H1 (cell line): ENCODE measurements at regions not wholly inside any gene's neighbourhood (a gene's known extent, or its start where the extent isn't known, plus 50 kb on each side); places are given as distances from the start of the nearest gene placed in this dataset.

Experiments
- CTCF ChIA-PET: fragments of 300-600 bp; sonication (Branson Sonifier 250); formaldehyde crosslinking; loops from one replicate; lab custom pipeline; 2021; ENCODE audit not compliant: partially characterized antibody; lab: Charles Lee
- POLR2A ChIA-PET: fragments of 300-600 bp; sonication (Branson Sonifier 250); formaldehyde crosslinking; loops from one replicate; lab custom pipeline; 2021; ENCODE audit warnings: inconsistent platforms; ENCODE audit not compliant: partially characterized antibody; lab: Charles Lee
- DNase-seq, 2 experiments: peaks; one replicate each; pipeline versions ENCODE4 v3.0.0 to v3.0.0-alpha.2; 2010 to 2022; ENCODE audit warnings: low spot score in 2 of 2, low read depth in 1 of 2, mixed read lengths in 1 of 2
- FAIRE-seq: peaks from 2 replicates; lab custom pipeline; 2011; peaks lifted over from hg19 to GRCh38; lab: Jason Lieb, UNC
- H2AFZ ChIP-seq: 2 replicates; pipeline ENCODE4 v1.8.1; 2012; ENCODE audit warnings: low read length, inconsistent platforms
- H2AK5ac ChIP-seq: 2 replicates; pipeline ENCODE4 v1.6.1; 2013; ENCODE audit warnings: low read depth, low read length
- H2BK120ac ChIP-seq: replicated peaks from 2 replicates; pipeline ENCODE3; 2013; ENCODE audit warnings: low read depth, low read length, inconsistent platforms
- H2BK12ac ChIP-seq: 2 replicates; pipeline ENCODE4 v1.6.1; 2013; ENCODE audit warnings: low read depth, low read length
- H2BK15ac ChIP-seq: 2 replicates; pipeline ENCODE4 v1.6.1; 2013; ENCODE audit warnings: low read length
- H2BK20ac ChIP-seq: 2 replicates; pipeline ENCODE4 v1.6.1; 2013; ENCODE audit warnings: low read length
- H2BK5ac ChIP-seq: 2 replicates; pipeline ENCODE4 v1.6.1; 2013; ENCODE audit warnings: low read depth, low read length
- H3K14ac ChIP-seq: 2 replicates; pipeline ENCODE4 v1.6.1; 2013; ENCODE audit warnings: inconsistent platforms; ENCODE audit not compliant: insufficient read length
- H3K18ac ChIP-seq: 2 replicates; pipeline ENCODE4 v1.6.1; 2013; ENCODE audit warnings: low read length; ENCODE audit errors: extremely low read depth
- H3K23ac ChIP-seq: 2 replicates; pipeline ENCODE4 v1.6.1; 2013; ENCODE audit warnings: inconsistent platforms; ENCODE audit not compliant: insufficient read length
- H3K23me2 ChIP-seq: 2 replicates; pipeline ENCODE4 v1.6.1; 2013; ENCODE audit warnings: low read depth, low read length
- H3K27ac ChIP-seq: 2 replicates; pipeline ENCODE4 v1.6.1; 2011; ENCODE audit warnings: low read depth, low read length, inconsistent platforms
- H3K27me3 ChIP-seq, 4 experiments: replicated peaks in 1 of 4; 1 replicate in 1 of 4; 2 replicates in 3 of 4; pipeline versions ENCODE4 v1.6.1 to v1.8.1; 2011 to 2013; ENCODE audit warnings: low read length in 3 of 4, mild to moderate bottlenecking in 3 of 4, inconsistent platforms in 2 of 4, mixed read lengths in 2 of 4, moderate library complexity in 1 of 4; ENCODE audit not compliant: control insufficient read depth in 3 of 4, insufficient read depth in 3 of 4; ENCODE audit errors: extremely low read depth in 1 of 4
- H3K36me3 ChIP-seq, 4 experiments: 2 replicates each; pipeline versions ENCODE4 v1.6.1 to v1.8.1; 2011 to 2013; ENCODE audit warnings: mild to moderate bottlenecking in 4 of 4, low read length in 3 of 4, moderate library complexity in 2 of 4, control low read depth in 1 of 4, inconsistent platforms in 1 of 4; ENCODE audit not compliant: insufficient read depth in 4 of 4, control insufficient read depth in 2 of 4
- H3K4ac ChIP-seq: replicated peaks from 2 replicates; pipeline ENCODE3; 2013; ENCODE audit warnings: low read length, low read depth, mixed read lengths, inconsistent platforms; ENCODE audit not compliant: insufficient read length
- H3K4me1 ChIP-seq, 4 experiments: replicated peaks in 1 of 4; 1 replicate in 1 of 4; 2 replicates in 3 of 4; pipeline versions ENCODE4 v1.6.1 to v1.8.1; 2011 to 2013; ENCODE audit warnings: low read length in 3 of 4, inconsistent platforms in 2 of 4, mixed read lengths in 1 of 4; ENCODE audit not compliant: insufficient read depth in 4 of 4, control insufficient read depth in 3 of 4
- H3K4me2 ChIP-seq, 2 experiments: 2 replicates each; pipeline versions ENCODE4 v1.6.1 to v1.8.1; 2011 to 2013; ENCODE audit warnings: low read depth in 2 of 2, low read length in 2 of 2, control low read depth in 1 of 2, inconsistent platforms in 1 of 2, mild to moderate bottlenecking in 1 of 2; ENCODE audit not compliant: insufficient read depth in 1 of 2
- H3K4me3 ChIP-seq, 4 experiments: fragments of 200-600, 300-600 bp in 1 of 4; sonication (generic), shearing (Covaris generic), sonication (Bioruptor Twin) in 1 of 4; 2 replicates each; pipeline versions ENCODE4 v1.5.1 to v1.8.1; 2011 to 2016; ENCODE audit warnings: low read length in 4 of 4, low read depth in 3 of 4, control low read depth in 2 of 4, inconsistent platforms in 2 of 4, mild to moderate bottlenecking in 2 of 4, mixed read lengths in 1 of 4, moderate library complexity in 1 of 4; ENCODE audit not compliant: insufficient read depth in 2 of 4; ENCODE audit errors: extremely low read depth in 1 of 4
- H3K56ac ChIP-seq: replicated peaks from 2 replicates; pipeline ENCODE3; 2013; ENCODE audit warnings: low read depth, mild to moderate bottlenecking, mixed read lengths, low read length, inconsistent platforms; ENCODE audit not compliant: insufficient read length
- H3K79me1 ChIP-seq: 2 replicates; pipeline ENCODE4 v1.6.1; 2013; ENCODE audit warnings: low read depth, low read length, control low read depth
- H3K79me2 ChIP-seq, 2 experiments: 2 replicates each; pipeline versions ENCODE4 v1.6.1 to v1.8.1; 2012 to 2013; ENCODE audit warnings: low read length in 2 of 2, mild to moderate bottlenecking in 2 of 2, inconsistent platforms in 1 of 2; ENCODE audit not compliant: insufficient read depth in 2 of 2, control insufficient read depth in 1 of 2
- H3K9ac ChIP-seq, 4 experiments: replicated peaks in 1 of 4; 1 replicate in 1 of 4; 2 replicates in 3 of 4; pipeline versions ENCODE4 v1.6.1 to v1.8.1; 2011 to 2013; ENCODE audit warnings: low read depth in 3 of 4, low read length in 3 of 4, control low read depth in 2 of 4, mild to moderate bottlenecking in 2 of 4, moderate library complexity in 2 of 4, inconsistent platforms in 1 of 4; ENCODE audit errors: extremely low read depth in 1 of 4
- H3K9me3 ChIP-seq, 2 experiments: 2 replicates each; pipeline versions ENCODE4 v1.6.1 to v1.8.1; 2012 to 2013; ENCODE audit warnings: mild to moderate bottlenecking in 2 of 2, moderate library complexity in 2 of 2, control low read depth in 1 of 2, inconsistent platforms in 1 of 2, low read depth in 1 of 2, low read length in 1 of 2, mixed read lengths in 1 of 2; ENCODE audit not compliant: insufficient read depth in 2 of 2
- H4K20me1 ChIP-seq, 2 experiments: replicated peaks in 1 of 2; 2 replicates each; pipeline versions ENCODE3 to v1.8.1; 2011 to 2013; ENCODE audit warnings: inconsistent platforms in 2 of 2, low read length in 2 of 2, mild to moderate bottlenecking in 1 of 2; ENCODE audit not compliant: insufficient read depth in 2 of 2, control insufficient read depth in 1 of 2
- H4K5ac ChIP-seq: 2 replicates; pipeline ENCODE4 v1.6.1; 2013; ENCODE audit warnings: low read length, low read depth, mixed read lengths, inconsistent platforms; ENCODE audit not compliant: insufficient read length
- H4K8ac ChIP-seq: 2 replicates; pipeline ENCODE4 v1.8.0; 2013; ENCODE audit warnings: mild to moderate bottlenecking, moderate library complexity, low read length, inconsistent platforms; ENCODE audit not compliant: insufficient read depth; ENCODE audit errors: extremely low read depth
- H4K91ac ChIP-seq: replicated peaks from 2 replicates; pipeline ENCODE3; 2013; ENCODE audit warnings: low read length, mixed read lengths, inconsistent platforms; ENCODE audit not compliant: insufficient read length
- CEBPB ChIP-seq: IDR thresholded peaks from 2 replicates; pipeline ENCODE4 v1.6.1; 2012; ENCODE audit warnings: low read depth, low read length
- EGR1 ChIP-seq: IDR thresholded peaks from 2 replicates; pipeline ENCODE4 v1.6.1; 2011; ENCODE audit warnings: low read depth, low read length, borderline replicate concordance
- EZH2 ChIP-seq: fragments of 200-600 bp; sonication (generic); IDR thresholded peaks from 2 replicates; pipeline ENCODE4 v1.7.1; 2012; ENCODE audit warnings: low read depth, mild to moderate bottlenecking, moderate library complexity, low read length, inconsistent platforms; ENCODE audit not compliant: severe bottlenecking
- FOSL1 ChIP-seq: IDR thresholded peaks from 2 replicates; pipeline ENCODE4 v1.6.1; 2011; ENCODE audit warnings: mild to moderate bottlenecking, low read depth, low read length, moderate library complexity; ENCODE audit not compliant: insufficient read depth
- GABPA ChIP-seq: IDR thresholded peaks from 2 replicates; pipeline ENCODE4 v1.6.1; 2011; ENCODE audit warnings: mild to moderate bottlenecking, low read length, moderate library complexity, borderline replicate concordance; ENCODE audit not compliant: insufficient read depth
- HDAC6 ChIP-seq: IDR thresholded peaks from one replicate; pipeline ENCODE4 v1.7.1; 2012; ENCODE audit warnings: low read depth, mild to moderate bottlenecking, inconsistent platforms, low read length, moderate library complexity
- KDM1A ChIP-seq: fragments of 200-600, 300-600 bp; sonication (generic); IDR thresholded peaks from 2 replicates; pipeline ENCODE4 v1.7.1; 2016; ENCODE audit warnings: mild to moderate bottlenecking, low read length, borderline replicate concordance
- KDM4A ChIP-seq: IDR thresholded peaks from one replicate; pipeline ENCODE4 v1.7.1; 2012; ENCODE audit warnings: low read depth, mild to moderate bottlenecking, moderate library complexity, low read length, inconsistent platforms; ENCODE audit not compliant: severe bottlenecking
- PHF8 ChIP-seq: fragments of 200-600 bp; sonication (generic); conservative IDR thresholded peaks from 2 replicates; pipeline ENCODE4 v1.7.1; 2012; ENCODE audit warnings: low read depth, mild to moderate bottlenecking, inconsistent platforms, low read length, moderate library complexity
- POLR2A ChIP-seq, 2 experiments: IDR thresholded peaks; 1 replicate in 1 of 2; 2 replicates in 1 of 2; pipeline ENCODE4 v1.6.1; 2011; ENCODE audit warnings: low read depth in 2 of 2, low read length in 2 of 2, mild to moderate bottlenecking in 2 of 2; ENCODE audit errors: control extremely low read depth in 1 of 2
- SAP30 ChIP-seq: fragments of 300-600 bp; sonication (generic); IDR thresholded peaks from 2 replicates; pipeline ENCODE4 v1.7.1; 2012; ENCODE audit warnings: low read length, moderate library complexity, mild to moderate bottlenecking, inconsistent platforms; ENCODE audit not compliant: insufficient read depth, insufficient replicate concordance
- SP2 ChIP-seq: IDR thresholded peaks from 2 replicates; pipeline ENCODE4 v1.6.1; 2012; ENCODE audit warnings: mild to moderate bottlenecking, low read length, inconsistent platforms
- WGBS, 2 experiments: shearing (Covaris generic) in 1 of 2; methylation state at CpG; one replicate each; pipeline versions ENCODE4 v1.1.6 to v1.1.7; 2013 to 2015; ENCODE audit warnings: low lambda C conversion rate in 2 of 2, mixed read lengths in 2 of 2, inconsistent platforms in 1 of 2, low coverage in 1 of 2, missing lambda C conversion rate in 1 of 2; ENCODE audit not compliant: insufficient replicate concordance in 2 of 2, insufficient coverage in 1 of 2, insufficient read length in 1 of 2; ENCODE audit errors: extremely low coverage in 1 of 2, missing lambda C conversion rate in 1 of 2; 5-methylcytosine and 5-hydroxymethylcytosine counted together
- TF ChIP-seq, protein P1 (sequence below): IDR thresholded peaks from 2 replicates; pipeline ENCODE4 v1.6.1; 2012; ENCODE audit warnings: inconsistent platforms

DNA sequence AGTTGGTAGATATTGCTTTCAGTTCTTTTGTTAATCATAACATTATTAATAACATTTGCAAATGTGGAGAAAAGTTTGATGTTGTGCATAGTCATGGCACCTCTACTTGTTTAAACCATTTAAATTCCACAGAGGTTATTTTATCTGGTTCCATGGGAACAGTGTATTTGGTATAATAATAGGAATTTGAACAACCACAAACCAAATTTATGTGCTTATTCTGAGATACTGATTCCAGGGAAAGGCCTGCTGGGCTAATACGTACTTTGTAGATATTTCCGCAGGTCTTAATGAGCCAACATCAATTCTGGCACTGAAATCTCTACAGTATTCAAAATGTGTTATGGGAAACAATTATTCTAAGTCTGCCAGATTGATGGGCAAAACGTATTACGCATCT, 319.0 kb downstream of the DKK2 start:
- Histone ChIP-seq H3K18ac (no peak overlapping the region), H3K4me1 (no peaks in the 10 kb centered on the region), H3K79me1 (no peaks in the 10 kb centered on the region), H3K9me3 (no peaks in the 10 kb centered on the region), H2BK120ac (no peak overlapping the region), H4K5ac (no peak overlapping the region)
- TF ChIP-seq SAP30 (no peak), HDAC6 (no peak), KDM4A (no peak), KDM1A (no peak), PHF8 (no peak), FOSL1 (no peak), POLR2A (IDR thresholded peaks at IDR 0.05; ENCODE audit: control extremely low read depth in 1 of 2, low read depth in 2 of 2, low read length in 2 of 2) (no peak), CEBPB (no peak), EGR1 (no peak), GABPA (no peak), EZH2 (no peak), SP2 (no peak)
- TF ChIP-seq, protein P1, sequence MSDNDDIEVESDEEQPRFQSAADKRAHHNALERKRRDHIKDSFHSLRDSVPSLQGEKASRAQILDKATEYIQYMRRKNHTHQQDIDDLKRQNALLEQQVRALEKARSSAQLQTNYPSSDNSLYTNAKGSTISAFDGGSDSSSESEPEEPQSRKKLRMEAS: no peak
- TF ChIP-seq, all 59 proteins: peak for 0
- Histone ChIP-seq H3K27ac (no peak overlapping the region), H3K14ac (no peak overlapping the region), H3K36me3 (no peaks in the 10 kb centered on the region), H2BK20ac (no peak overlapping the region), H2AK5ac (no peak overlapping the region), H3K4me2 (no peak overlapping the region), H2AFZ (no peak overlapping the region), H2BK5ac (no peak overlapping the region), H3K27me3 (no peaks in the 10 kb centered on the region), H3K4ac (no peak overlapping the region), H4K20me1 (no peaks in the 10 kb centered on the region), H3K23me2 (no peaks in the 10 kb centered on the region), H3K9ac (no peak overlapping the region), H3K56ac (no peak overlapping the region), H2BK12ac (no peak overlapping the region), H3K79me2 (no peaks in the 10 kb centered on the region), H4K91ac (no peak overlapping the region), H4K8ac (no peak overlapping the region), H2BK15ac (no peak overlapping the region), H3K23ac (no peak overlapping the region), H3K4me3 (no peak overlapping the region)
- no peak for DNase-seq
- WGBS, 2 experiments: 94% methylated on average over 4 of the region's 4 CpGs; no CpG with 5 or more reads in 1 of the 2 experiments
- ChIA-PET POLR2A (no interaction called here), CTCF (no interaction called here)
- FAIRE-seq: no peak
